ENCODE measurements at regions not wholly inside any gene's neighbourhood (a gene's known extent, or its start where the extent isn't known, plus 50 kb on each side); places are given as distances from the start of the nearest gene placed in this dataset.
"Not testable (repeated sequence)": the region's sequence is repeated elsewhere in the genome, so short reads cannot be mapped to it uniquely, and the experiment has no call there.

DNA sequence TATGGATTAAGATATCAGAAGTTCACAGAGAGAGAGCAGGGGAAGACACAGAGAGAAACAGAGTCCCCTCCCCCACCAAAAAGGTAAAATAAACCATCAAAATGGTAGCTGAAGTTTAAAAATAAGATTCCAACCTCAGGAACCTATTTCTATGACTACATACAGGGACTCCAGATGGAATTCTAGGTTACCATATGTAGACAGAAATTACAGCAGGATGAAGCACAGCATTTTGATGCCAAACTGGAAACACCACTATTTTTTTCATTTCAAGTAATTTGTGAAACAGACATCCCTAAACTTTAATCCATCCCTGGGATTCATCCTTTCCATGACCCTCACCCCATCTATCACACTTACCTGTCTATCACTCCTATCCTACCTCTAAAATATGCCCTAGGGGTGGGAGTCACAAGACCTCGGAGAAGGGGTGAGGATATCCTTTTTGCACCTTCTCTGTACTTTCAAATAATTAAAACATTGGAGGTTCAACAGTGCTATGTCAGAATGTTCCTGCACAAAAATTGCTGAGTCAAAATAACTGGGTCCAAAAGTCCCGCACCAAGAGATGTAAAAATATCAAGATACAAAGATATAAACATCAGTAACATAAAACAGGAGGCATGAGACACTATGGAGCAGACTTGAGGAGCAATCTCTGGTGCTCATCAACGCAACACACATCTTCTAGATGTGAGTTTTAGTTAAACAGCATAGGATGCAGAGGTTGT is 344.5 kb upstream of the RASGEF1B start:
- no peak for ATAC-seq
- DNase-seq, result no peak

DNA sequence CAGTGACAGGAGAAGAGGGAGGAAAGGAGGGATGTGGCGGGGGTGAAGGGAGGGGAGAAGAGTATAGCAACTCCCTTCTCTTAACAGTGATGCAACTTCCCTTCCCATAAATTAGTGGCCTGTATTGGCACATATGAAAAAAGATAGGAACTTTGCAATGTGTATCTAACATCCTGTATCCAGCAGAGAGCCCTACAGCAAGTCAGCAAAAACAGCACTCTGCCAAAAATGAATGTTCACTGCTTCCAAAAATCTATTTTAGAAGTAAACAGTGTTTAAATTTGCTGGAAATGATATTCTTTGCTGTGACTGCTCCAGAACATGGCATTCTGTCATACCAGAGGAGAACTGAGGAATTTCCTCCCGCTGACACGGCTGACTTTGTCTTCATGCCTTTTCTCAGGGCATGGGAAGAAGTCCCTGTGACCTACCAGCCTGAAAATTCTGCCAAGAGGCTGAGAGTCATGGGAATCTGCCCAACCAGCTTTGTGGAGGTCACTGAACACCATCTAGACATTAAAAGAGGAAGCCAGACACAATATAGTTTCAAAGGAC is 343.4 kb upstream of the RASGEF1B start:
- ATAC-seq (no peak), DNase-seq (no peak)

DNA sequence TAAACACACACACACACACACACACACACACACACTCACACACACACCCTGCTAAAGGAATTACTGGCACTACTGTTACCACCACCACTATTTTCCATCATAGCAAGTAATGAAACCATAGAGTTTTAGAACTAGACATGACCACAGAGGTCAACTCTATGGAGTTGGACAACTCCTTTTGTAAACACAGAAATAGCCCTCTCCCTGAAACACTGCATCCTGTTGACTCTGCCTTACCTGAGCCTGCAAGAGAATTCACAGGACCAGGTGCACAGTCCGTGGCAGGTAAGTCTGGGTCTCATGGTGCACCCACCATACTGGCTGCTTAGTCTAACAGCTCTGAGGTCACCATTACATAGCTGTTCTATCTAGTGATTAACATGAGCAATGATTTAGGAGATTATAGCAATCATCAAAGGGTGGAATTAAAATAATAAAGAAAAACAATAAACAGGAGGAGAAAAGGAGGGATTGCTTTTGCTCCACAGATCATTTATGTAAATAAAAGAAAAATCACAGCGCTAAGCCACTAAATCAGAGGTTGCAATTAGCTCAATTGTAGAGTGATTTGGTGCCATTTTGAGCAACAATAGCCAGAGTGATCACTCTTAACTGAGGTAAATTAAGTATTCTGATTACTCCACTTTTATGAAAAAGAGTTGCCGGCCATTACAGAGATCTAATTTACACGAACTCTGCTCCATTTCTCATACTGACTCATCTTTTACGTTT is 340.0 kb upstream of the RASGEF1B start:
- DNase-seq, result no peak
- no peak for ATAC-seq

DNA sequence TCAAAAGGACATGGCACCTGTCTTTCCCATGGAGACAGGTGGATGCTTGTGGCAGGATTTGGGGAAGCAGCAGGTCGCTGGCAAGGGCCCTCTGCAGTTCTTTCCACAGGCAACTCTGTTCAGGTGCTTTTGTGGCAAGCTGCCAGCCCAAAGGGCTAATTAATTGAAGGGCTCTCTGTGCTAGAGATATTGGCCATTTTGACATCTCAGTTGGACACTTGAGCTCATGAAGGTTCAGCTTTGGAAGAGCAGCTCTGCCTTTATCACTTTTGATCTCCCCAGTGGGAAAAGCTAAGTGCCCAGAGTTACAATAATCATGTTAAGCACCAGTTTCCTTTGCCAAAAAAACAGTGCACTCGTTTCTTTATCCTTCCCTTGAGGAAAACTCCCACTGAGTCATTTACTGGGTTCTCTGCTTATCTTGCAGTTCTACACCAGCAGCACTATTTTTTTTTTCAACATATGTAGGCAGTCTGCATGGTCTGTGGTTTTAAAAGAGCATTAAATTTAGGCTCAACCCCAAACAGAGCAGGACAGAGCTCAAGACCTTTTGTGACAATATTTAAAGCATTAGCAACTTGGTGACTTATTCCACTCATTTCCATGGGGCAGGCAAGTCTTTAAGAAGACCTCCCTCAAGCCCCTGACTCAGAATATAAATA is 336.4 kb upstream of the RASGEF1B start:
- ATAC-seq (no peak), DNase-seq (no peak)

DNA sequence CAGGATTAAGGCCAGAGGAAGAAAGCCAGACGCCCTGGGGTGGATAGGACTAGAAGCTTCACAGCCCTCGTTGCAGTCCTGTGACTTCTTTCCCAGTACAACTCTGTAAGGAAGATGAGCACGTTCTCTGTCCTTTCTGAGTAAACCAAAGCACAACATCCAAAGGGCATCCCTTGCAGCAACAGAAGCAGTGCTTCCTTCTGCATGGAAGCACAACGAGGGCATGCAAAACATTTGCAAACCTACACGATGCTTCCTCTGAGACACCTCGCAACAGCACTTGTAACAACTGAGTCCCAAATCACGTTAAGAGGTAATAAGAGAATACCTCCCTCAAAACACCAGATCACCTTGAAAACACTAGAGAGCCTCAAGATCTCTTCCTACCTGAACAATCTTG is 335.7 kb upstream of the RASGEF1B start:
- ATAC-seq, result no peak
- no peak for DNase-seq

DNA sequence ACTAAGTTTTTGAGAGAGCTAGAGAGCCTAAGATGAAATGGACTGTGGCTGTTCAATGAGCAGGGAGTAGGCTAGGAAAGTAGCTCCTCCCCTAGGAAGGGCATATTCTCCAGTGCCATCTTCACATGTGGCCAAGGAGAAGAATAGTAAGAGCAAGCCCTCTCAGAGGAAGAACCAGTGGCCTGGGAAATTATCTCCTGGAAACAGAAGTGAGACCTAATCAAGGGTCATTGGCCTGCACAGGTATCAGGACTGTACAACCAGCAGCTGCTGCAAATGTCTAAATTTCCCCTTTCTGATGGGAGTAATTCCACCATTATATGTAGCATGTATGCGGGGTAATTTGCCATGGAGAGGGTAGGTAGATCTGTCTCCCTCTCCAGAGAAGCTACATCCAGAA is 334.8 kb upstream of the RASGEF1B start:
- no peak for ATAC-seq
- DNase-seq, result no peak

DNA sequence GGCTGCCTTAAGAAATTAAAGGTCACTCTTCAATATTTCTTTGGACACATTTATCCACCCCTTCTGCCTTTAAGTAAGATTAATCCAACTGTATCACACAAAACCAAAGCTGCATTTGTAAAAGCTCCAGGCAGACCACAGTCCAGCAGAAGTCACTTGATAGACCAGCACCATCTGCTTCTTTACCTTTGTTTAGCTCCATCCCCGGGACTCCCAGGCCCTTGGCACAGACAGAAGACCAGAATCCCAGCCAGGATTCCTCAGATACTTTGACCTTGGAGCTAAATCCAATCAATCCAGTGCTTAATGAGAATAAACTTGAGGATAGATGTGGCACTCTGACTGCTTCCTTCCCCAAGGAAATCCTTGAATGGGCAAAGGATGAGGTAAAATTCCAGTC is 333.1 kb upstream of the RASGEF1B start:
- DNase-seq, result no peak
- no peak for ATAC-seq

DNA sequence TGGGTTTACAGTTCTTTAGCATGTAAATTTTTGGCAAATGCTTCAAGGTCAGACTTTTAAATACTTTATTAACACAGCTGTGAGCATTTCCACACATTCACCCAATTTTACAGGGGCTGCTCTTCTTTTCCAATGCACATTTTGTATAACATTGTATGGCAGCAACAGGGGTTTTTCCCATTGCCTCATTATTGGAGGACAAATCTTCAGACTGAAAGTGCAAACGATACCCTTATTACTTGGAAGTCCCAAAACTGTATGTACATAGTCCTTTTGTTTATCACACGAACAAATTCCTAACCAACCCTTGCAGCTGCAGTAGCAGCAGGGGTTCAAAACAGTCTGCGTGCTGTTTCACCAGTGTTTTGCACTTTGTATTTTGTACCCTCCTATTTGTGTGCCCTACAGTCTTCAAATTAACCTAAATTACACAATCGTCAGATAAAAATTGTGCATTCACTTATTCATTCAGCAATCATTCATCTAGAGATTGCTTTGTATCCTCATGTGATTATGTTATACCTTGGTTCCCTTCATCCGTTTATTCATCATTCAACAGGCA is 330.7 kb upstream of the RASGEF1B start:
- ATAC-seq, result no peak

DNA sequence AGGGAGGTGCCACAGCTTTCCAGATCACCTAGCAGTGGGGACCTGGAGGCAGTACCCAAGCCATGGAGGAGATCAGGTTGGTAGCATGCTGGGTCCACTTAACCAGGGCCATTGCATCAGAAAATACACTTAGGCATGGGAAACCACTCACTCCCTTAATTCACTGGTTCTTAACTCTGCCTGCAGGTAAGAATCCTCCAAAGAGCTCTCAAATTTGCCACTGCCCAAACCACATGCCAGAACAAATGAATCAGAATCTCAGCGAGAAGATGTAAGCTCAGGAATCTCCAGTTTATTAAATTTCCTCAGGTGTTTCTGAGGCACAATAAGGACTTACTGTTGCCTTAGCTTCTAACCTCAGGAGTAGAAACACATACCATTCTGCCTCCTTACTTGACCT is 327.7 kb upstream of the RASGEF1B start:
- no peak for DNase-seq
- ATAC-seq, result no peak

More for the DNA sequence above, 330.7 kb upstream of the RASGEF1B start:
- no peak for DNase-seq

DNA sequence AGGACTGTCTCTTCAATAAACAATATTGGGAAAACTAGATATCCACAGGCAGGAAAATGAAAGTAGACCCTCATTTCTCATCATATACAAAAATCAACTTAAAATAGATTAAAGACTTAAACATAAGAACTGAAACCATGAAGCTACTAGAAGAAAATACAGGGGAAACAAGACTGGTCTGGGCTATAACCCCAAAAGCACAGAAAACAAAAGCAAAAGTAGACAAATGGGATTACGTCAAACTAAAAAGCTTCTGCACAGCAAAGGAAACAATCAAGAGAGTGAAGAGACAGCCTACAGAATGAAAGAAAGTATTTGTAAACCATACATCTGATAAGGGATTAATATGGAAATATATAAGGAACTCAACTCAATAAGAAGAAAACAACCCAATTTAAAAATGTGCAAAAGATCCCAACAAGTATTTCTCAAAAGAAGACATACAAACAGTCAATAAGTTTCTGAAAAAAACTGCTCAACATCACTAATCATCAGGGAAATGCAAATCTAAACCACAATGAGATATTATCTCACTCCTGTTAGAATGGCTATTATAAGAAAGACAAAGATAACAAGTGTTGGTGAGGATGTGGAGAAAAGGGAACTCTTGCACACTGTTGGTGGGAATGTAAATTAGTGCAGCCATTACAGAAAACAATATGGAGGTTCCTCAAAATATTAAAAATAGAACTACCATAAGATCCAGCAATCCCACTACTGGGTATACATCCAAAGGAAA is 325.3 kb upstream of the RASGEF1B start:
- ATAC-seq (no peak), DNase-seq (no peak)

DNA sequence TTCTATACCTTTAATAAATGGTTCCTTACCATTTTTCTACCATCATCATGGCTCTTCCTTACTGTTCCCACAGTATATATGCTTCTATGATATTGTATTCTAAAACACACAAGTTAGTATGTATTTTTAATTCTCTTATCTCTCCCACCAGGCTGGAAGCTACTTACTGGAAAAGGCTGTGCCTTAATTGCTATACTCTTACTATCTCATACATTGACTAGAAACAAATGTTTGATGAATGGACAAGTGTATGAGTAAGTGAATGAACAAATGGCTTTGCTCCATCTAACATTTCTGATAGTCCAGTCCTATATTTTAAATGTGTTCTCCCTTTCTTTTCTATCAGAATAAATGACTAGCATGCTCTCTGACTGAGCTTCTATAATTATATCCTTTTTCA is 320.8 kb upstream of the RASGEF1B start:
- DNase-seq (no peak), ATAC-seq (no peak)

DNA sequence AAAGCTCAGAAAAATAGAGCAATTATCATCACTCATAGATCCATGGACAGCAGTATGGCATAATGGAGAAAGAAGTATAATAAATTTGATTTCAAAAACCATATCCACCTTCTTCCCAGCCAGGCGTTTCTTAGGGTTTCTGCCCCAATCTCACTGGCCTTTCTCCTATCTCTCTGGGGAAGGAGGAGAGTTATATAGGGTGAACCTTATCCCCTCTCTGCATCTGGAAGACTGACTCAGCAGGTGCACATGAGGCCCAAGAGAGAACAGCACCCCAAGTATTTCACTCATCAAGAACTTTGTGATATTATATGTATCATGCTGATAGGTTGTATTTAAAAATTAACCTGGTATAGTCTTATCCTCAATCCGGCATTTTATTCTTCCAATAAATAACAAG is 318.8 kb upstream of the RASGEF1B start:
- DNase-seq, result no peak
- ATAC-seq, result no peak

DNA sequence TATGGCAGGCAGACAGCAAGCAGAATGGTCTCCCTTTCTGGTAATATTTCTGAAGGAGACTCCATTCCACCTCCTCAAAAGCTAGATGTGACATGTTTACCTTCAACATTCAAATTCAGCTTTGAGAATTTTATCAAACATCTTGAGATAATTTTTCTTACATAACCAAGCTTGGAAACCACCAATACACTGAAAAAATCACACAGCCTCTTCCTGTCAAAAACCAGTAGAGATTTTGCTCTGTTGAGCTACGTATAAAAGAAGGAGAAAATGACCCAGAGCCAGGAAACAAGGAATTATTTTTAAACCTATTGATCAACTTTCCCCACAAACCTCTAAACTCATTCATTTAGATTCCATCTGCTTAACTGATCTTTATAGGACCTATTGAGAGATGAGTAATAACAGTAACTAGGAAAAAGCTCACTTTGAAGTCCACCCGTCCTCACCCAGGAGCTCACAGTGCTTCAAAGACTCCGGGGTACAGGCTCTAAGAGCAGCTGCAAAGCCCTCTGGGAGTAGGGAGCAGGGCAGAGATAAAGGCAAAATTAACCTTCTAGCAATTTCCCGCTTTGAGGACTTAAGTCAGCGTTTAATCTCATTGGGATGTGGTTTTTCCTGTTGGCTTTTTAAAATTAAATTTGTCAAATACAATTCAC is 318.2 kb upstream of the RASGEF1B start:
- peak; percentile 41 for ATAC-seq
- no peak for DNase-seq

DNA sequence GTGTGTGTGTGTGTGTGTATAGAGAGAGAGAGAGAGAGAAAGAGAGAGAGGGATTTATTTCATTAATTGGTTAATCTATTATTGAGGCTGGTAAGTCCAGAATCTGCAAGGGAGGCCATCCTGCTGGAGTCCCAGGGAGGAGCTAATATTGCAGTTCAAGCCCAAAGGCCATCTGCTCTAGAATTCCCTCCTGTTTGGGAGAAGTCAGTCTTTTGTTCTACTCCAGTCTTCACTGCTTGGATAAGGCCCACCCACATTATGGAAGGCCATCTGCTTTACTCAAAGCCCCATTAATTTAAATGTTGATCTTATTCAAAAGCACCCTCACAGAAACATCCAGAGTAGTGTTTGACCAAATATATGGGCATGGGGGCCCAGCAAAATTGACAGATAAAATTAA is 317.5 kb upstream of the RASGEF1B start:
- no peak for ATAC-seq
- DNase-seq, result no peak

DNA sequence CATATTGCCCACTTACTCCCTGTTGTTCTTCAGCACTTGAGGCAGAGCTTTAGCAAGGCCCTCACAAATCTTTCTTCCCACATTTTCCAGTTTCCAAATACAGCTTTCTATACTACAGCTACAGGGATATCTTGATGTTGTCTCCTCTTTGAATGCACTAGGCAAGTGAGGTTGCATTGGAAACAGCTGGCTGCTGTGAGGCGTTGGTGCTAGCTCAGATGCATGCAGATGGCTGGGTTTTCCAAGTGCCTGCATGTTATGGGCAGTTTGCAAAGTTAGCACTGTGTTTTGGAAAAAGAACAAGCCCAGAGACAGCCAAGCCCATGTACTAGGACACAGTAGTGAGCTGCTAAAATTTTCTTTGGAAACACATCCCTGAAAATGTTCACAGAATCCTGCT is 315.1 kb upstream of the RASGEF1B start:
- DNase-seq (no peak), ATAC-seq (no peak)

DNA sequence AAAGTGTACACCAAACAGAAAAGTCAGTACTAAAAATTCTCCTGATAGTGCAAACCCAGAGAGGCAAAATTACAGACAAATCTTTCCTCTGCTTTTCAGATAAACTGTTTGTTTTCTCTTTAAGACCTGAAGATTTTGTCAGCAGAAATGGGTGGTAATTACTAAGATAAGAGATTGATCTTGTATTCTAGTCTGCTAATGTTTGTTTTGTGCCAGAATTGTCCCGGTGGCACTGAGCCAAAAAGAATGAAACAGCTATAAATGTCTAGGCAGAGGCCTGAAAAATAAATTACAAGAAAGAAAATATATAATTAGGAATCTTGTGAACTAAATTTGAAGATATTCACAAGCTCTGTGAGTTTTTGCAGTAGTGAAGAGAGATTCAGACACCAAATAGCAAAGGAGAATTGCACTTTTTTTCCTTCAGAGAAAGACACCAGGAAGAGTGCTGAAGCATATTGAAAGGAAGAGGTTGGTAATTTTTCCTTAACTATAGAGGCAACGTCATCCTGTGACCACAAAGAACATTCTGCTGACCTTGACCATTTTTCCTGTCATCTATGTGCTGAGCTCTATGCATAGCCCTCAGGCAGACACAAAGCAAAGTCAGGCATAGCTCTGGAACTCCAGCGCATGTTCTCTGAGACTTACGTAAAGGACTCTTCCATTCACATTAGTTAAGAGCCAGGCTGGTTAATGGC is 314.5 kb upstream of the RASGEF1B start:
- peak; percentile 79 for ATAC-seq
- DNase-seq, result no peak

DNA sequence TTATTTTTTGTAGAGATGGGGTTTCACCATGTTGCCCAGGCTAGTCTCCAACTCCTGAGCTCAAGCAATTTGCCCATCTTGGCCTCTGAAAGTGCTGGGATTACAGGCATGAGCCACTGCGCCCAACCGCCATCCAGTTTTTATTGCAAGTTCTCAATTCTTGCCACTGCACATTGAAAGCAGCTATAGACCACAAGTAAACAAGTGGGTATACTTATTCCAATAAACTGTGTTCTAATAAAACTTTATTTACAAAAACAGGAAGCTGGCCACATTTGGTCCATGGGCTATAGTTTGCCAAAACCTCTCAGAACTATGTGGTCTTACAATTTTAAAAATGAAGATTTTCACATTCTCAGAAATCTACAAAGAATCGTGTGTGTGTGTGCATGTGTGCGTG is 313.6 kb upstream of the RASGEF1B start:
- no peak for ATAC-seq
- DNase-seq, result no peak

DNA sequence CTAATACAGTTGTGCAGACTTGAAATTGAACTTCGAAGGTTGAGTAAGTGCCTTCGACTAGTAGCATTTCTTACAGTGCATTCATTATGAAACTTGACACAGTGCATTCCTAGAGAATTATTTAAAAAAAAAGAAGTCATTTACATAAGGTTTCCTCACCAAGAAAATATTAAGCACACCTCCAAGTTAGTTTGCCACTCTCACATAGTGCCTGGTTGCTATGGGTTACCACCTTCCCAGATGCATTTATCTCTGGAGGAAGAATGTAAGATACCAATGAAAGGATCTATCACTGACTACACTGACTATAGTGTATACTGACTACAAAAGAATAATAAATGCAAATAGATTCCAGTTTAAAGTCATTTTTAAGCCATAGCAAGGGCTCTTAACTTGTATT is 311.9 kb upstream of the RASGEF1B start:
- DNase-seq (no peak), ATAC-seq (no peak)

DNA sequence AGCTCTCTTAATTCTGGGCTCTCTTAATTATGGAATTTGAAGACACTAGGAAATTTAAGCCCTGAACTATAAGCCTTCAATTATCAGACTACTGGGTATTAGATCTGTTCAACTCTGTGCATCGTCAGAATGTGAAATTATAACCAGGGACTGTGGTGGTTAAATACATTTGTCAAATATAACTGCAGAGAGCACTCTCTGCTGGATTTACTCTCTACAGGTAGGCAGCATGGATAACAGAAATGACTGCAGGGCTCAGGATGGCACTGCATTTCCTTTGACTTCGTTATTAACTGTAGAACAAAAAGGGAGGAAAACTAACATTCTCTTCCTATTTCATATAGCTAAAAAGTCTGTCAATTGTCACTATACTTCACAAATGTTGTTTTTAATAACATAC is 310.1 kb upstream of the RASGEF1B start:
- no peak for ATAC-seq
- no peak for DNase-seq

DNA sequence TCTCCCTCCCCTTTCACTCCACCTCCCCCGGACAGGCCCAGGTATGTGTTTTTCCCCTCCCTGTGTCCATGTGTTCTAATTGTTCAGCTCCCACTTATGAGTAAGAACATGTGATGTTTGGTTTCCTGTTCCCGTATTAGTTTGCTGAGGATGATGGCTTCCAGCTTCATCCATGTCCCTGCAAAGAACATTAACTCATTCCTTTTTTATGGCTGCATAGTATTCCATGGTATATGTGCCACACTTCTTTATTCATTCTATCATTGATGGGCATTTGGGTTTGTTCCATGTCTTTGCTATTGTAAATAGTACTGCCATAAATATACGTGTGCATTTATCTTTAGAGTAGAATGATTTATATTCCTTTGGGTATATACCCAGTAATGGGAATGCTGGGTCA is 306.0 kb upstream of the RASGEF1B start:
- not testable (repeated sequence) for ATAC-seq, DNase-seq

DNA sequence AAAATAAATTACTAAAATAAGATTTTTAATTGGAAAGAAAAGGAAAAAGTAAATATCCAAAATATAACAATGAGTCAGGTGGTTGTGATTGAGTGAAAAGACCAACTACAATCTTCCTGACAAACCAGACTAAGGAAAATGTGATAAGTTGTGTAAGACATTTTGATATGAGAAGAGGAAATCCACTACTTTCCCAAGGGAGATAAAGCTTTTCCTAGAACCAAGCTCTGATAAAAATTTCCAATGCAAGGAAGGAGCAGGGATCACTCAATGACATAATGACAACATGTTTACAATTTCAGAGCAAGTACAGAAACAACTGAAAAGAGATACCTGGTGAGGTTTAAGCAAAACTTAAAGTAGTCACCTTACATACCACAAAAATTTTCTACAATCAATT is 305.1 kb upstream of the RASGEF1B start:
- no peak for DNase-seq
- no peak for ATAC-seq
